ENCODE measurements at regions not wholly inside any gene's neighbourhood (a gene's known extent, or its start where the extent isn't known, plus 50 kb on each side); places are given as distances from the start of the nearest gene placed in this dataset.

GRCh38 chr10:90302758-90303481, 554.9 kb downstream of the HTR7 start (continued):
- TF ChIP-seq ZBTB14 (CRISPR knock-in tag; IDR thresholded peaks at IDR 0.05) (no peak), ZNF644 (CRISPR knock-in tag; IDR thresholded peaks at IDR 0.05; ENCODE audit: low read depth) (no peak), ZNF225 (CRISPR knock-in tag; IDR thresholded peaks at IDR 0.05) (no peak), HNRNPH1 (optimal IDR thresholded peaks at IDR 0.05; ENCODE audit: low read depth, low read length) (no peak), BORCS8-MEF2B (CRISPR knock-in tag; IDR thresholded peaks at IDR 0.05) (no peak), ZNF670 (CRISPR knock-in tag; IDR thresholded peaks at IDR 0.05; ENCODE audit: borderline replicate concordance) (no peak)

DNA sequence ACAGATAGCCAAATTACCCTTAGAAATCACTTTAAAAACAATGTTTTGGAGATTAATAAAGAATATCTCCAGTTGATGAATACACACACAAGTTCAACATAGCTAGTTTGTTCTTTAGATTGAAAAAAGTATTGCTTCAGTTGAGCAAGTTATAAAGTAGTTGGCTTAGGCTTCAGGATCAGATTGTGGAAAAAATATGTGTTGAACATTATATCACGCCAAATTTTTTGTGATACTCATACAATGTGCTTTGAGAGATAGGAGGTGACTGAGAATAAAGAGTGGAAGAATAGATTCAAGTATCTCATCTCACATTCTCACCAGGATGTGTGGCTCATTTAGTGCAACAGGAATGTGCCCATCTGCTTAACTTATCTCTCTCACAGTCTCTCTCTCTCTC, 553.3 kb downstream of the HTR7 start:
- FAIRE-seq, result no peak
- H3K27me3 ChIP-seq (ENCODE audit: control insufficient read depth in 1 of 2, insufficient read depth in 2 of 2, low read length in 2 of 2), result no peaks in the 10 kb centered on the region
- WGBS (ENCODE audit: low lambda C conversion rate), result 4% methylated on average over 1 of the region's 1 CpG
- POLR2A ChIA-PET, result no interaction called here
- CTCF ChIA-PET (ENCODE audit: low intra/inter-chr PET ratio, low total read pairs), result no interaction called here
- H3K9ac ChIP-seq (ENCODE audit: insufficient read depth, low read depth, low read length), result no peak overlapping the region
- H3K4me3 ChIP-seq (replicated peaks in 1 of 3; ENCODE audit: insufficient read depth in 1 of 3, low read depth in 2 of 3, low read length in 3 of 3), result no peak overlapping the region
- intact Hi-C loops (cut with micrococcal nuclease; ENCODE audit: unreplicated experiment), result no loop called here
- no peak overlapping the region for H3K4me2 ChIP-seq (ENCODE audit: low read depth, low read length)
- H3K27ac ChIP-seq (ENCODE audit: extremely low read length, insufficient read depth, low read length), result no peak overlapping the region
- H3K4me1 ChIP-seq (ENCODE audit: insufficient read depth, low read length), result no peaks in the 10 kb centered on the region
- in situ Hi-C loops (cut with HindIII; ENCODE audit: extremely low pct_ligation_motif_present, low pct_unique_long_range_greater_than_20kb), result loop anchor here (25.0 kb wide), 1 partner anchor 517 kb away; no protein-coding TSS in a partner anchor
- no peak for DNase-seq (ENCODE audit: low spot score)
- H3K9me3 ChIP-seq (ENCODE audit: low read length), result no peaks in the 10 kb centered on the region
- H2AFZ ChIP-seq (ENCODE audit: low read length), result no peak overlapping the region
- no peaks in the 10 kb centered on the region for H3K79me2 ChIP-seq (ENCODE audit: insufficient read depth, low read length)
- H4K20me1 ChIP-seq (ENCODE audit: insufficient read depth, low read length), result no peaks in the 10 kb centered on the region
- no peak for ATAC-seq
- H3K36me3 ChIP-seq (replicated peaks in 1 of 2; ENCODE audit: control insufficient read depth in 1 of 2, insufficient read depth in 2 of 2, low read length in 2 of 2), result no peaks in the 10 kb centered on the region
- no TSS peak for BruUV-seq (replicated peaks)
- no peak for TF ChIP-seq SRSF1 (optimal IDR thresholded peaks at IDR 0.05; ENCODE audit: low read depth, low read length)
- no peak for TF ChIP-seq DR1 (CRISPR knock-in tag; IDR thresholded peaks at IDR 0.05)
- TF ChIP-seq ZBTB14 (CRISPR knock-in tag; IDR thresholded peaks at IDR 0.05), result no peak
- TF ChIP-seq EP300 (IDR thresholded peaks at IDR 0.05; ENCODE audit: low read depth in 2 of 2, low read length in 2 of 2), result no peak
- no peak for TF ChIP-seq EP300 (CRISPR knock-in tag; IDR thresholded peaks at IDR 0.05; ENCODE audit: borderline replicate concordance)
- TF ChIP-seq ZNF747 (CRISPR knock-in tag; IDR thresholded peaks at IDR 0.05; ENCODE audit: borderline replicate concordance), result no peak
- no peak for TF ChIP-seq ZBTB4 (CRISPR knock-in tag; IDR thresholded peaks at IDR 0.05; ENCODE audit: borderline replicate concordance)
- TF ChIP-seq SRY (CRISPR knock-in tag; IDR thresholded peaks at IDR 0.05), result no peak
- no peak for TF ChIP-seq HOMEZ (CRISPR knock-in tag; IDR thresholded peaks at IDR 0.05; ENCODE audit: low read depth)
- TF ChIP-seq SYNCRIP (IDR thresholded peaks at IDR 0.05; ENCODE audit: insufficient read depth, low read depth, low read length), result no peak
- no peak for TF ChIP-seq ZNF746 (CRISPR knock-in tag; IDR thresholded peaks at IDR 0.05)

Data from HepG2 (cell line).